Fibroblast of gingiva (primary cell): ENCODE measurements at regions not wholly inside any gene's neighbourhood (a gene's known extent, or its start where the extent isn't known, plus 50 kb on each side); places are given as distances from the start of the nearest gene placed in this dataset.

Experiments used
- DNase-seq: peaks from one replicate; pipeline ENCODE4 v3.0.0-alpha.2; 2011; ENCODE audit warnings: low read depth

DNA sequence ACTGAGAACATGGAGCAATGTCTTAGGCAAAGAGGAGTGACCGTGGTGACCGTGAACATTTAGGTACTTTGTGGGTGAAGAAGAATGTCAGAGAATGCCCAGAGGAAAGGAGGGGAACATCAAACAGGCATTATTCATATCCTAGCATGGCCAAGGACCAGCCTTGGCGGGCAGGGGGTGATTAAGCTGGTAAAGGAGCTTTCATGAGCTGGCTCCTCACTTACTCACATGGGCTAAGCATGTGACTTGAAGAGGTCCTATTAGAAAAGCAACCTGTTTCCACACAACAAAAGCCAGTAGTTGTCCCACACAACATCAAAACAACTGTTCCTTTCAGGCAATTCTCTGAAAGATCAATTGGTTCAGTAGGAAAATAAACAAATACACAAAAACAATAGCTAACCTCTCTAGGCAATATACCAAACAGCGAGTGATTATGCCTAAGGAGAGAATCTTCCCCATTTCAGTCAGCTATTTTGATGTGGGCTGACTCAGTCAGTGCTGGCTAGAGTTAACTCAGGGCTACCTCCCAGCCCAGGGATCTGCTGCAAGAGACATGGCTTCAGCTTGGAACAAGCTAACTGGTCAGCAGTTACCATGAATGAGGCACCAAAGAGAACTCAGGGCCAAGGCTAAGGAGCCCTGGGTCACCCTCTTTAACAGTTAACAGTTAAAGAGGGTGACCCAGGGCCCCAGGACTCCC is 283.5 kb downstream of the ARHGAP12 start:
- DNase-seq: no peak

DNA sequence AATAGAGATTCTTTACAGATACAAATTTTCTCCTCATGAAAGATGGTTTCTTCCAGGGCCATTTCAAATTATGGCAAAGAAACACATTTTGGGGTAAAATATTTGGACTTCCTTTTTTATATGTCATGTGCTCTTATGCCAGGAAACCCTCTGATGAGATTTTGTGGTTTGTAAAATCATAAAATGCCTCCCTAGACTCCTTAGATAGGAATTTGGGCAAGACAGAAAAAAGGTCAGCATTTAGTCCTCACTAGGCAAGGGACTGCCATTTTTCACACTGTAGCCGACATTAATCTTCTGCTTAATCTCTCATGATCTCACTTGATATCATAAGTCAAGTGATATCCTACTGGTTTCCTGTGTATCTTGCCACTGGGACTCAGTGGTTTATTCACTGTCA is 286.4 kb downstream of the ARHGAP12 start:
- no peak for DNase-seq

DNA sequence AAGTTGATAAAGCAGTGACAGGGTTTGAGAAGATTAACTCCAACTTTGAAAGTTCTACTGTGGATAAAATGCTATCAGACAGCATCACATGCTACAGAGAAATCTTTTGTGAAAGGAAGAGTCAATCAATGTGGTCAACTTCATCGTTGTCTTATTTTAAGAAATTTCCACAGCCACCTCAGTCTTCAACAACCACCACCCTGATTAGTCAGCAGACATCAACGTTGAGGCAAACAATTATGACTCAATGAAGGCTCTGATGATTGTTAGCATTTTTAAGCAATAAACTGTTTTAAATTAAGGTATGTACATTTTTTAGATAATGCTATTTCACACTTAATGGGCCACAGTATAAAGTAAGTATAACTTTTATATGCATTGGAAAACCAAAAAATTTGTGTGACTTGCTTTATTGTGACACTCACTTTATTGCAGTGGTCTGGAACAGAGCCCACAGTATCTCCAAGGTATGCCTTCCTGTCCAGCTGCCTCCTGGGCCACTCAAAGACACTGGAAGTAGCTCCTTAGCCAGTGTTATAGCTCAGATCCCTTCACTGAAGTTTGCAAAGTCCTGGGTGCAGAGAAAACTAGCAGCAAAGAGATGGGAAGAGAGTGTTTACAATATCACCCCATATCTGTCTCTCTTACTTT is 293.1 kb downstream of the ARHGAP12 start:
- DNase-seq: no peak

DNA sequence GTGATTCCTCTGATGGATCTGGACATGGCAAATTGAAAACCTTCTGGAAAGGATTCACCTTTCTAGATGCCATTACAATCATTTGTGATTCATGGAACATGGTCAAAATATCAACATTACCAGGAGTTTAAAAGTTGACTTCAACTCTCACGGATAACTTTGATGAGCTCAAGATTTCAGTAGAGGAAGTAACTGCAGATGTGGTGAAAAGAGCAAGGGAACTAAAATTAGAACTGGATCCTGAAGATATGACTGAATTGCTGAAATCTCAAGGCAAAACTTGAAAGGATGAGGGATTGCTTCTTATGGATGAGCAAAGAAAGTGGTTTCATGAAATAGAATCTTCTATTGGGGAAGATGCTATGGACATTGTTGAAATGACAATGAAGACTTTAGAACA is 293.6 kb downstream of the ARHGAP12 start:
- DNase-seq: no peak

DNA sequence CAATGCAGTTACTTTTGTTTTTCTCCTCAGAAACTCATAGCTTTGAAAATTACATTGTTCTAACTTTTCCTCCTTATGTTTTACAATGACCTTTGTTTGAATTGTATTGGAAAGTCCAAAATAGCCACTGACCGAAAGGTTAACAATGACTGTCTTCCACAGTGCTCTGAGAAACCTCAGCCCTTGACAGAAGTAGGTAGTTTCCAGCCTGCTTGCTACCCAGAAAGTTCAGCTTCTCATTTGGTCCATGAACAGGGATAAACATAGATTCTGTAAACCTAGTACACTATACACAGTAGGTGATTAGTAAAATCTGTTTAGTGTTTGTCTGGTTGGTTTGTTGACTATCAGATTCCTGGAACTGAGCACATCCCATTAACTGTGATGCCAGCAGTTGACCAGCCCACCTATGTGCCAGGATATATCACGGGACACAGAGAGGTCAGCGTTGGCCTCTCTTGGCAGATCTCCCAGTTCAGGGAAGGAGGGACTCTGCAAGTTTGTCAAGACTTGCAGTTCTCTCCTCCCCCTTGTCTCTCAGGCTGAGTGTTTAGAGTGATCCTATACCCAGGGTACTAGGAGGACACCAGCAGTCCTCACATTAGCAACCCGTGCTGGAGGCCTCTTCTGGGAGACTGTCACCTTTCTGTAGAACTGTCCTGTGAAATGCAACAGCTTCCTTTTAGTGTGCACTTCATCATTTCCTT is 297.6 kb downstream of the ARHGAP12 start:
- no peak for DNase-seq

DNA sequence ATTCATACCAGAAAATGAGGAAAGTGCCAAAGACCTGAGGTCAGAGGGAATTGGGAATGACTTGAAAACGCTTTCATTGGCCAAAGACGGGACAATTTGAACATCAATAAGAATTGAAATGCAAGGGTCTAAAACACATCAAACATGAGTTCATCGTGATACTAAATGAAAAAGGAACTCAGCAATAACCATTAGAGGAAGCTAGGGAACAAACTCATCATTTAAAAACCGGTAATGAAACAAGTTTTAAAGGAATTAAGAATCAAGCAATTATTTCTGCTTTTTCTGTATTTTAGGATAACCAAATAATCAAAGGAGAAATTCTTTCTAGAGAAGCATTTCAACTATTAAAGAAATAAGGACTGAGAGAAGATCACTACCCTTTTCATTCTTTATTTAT is 303.1 kb downstream of the ARHGAP12 start:
- DNase-seq: no peak

DNA sequence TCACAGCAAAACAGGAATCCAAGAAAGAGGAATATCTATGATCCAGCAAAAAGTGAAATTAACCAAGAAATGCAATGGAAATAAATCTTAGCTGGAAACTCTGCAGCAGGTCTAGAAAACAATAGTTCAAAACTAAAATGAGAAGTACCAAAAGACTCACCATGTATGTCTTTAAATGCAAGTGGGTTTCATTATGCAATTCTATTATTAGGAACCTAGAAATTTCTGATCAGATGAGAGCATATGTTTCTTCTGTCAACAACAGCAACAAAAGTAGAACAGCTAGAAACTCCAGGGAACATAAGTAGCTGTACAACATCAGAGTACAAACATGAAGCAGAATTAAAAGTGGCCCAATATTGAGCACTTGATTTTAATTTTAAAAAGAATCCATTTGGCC is 304.0 kb downstream of the ARHGAP12 start:
- no peak for DNase-seq

DNA sequence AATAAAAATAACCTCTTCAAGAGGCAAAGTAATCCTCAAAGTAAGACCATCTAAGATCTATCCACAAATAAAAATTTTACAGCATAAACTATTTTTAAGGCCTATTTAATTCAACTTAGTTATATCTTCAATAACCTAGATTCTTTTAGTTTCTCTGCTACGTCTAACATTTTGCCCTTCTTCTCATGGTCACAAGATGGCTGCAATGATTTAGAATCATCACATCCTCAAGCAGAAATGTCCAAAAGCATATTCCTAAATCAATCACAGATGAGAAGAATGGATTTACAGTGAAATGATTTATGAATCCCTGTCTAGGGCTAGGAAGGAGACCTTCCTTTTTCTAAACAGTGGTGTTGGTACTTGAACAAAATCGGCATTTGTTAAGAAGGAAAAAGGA is 304.7 kb downstream of the ARHGAP12 start:
- no peak for DNase-seq

DNA sequence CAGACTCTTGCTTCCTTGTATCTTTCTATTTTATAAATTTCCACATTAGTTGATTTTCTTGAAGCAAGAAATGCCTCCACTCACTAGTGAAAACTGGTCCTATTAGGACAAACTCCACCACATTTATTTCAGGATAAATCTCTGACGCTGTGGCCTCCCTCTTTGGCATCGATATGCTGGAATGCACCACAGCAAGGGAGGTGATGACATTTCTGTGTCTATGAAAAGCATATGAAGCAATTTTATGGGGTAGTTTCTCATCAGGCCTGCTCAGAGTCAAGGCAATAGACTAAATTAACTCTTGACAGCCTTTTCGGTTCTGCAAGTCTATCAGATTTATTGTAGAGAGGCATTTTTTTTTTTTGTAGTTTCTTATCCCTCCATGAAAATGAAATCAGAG is 304.4 kb downstream of the ZEB1 start:
- DNase-seq: peak; percentile 92

DNA sequence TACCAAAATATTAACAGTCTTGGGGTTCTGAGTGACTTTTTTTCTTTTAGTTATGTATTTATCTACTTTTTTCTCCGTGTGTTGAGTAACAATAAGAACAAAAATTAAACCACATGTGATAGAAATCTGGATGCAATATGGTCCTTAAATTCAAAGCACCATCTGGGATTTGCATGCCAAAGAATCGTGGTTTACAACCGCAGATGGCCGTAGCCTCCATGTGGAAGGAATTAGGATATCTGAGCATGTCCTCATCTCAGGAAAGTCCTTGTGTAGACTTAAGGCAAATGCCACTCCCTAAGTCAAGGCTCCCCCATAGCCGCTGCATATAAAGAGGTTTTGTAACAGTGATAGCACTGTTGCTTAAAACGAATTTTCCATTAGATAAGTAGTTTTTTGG is 304.0 kb downstream of the ZEB1 start:
- DNase-seq: peak; percentile 99

DNA sequence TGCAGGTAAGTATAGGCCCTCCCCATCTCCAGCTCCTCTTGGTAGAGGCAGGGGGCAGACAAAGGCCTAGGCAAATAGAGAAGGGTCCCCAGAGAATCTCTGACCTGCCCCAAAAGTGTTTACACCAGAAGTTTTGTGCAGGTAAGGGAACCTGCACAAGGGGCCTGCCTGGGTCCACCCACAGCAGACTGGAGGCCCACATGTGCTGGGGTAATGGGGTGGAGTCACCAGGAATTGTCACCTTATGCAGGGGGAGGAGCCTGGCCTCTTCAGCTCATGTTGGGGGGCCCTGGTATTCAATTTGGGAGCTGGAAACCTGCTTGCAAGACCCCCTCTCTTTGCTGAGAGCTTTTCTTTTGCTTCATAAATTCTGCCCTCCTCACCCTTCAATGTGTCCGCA is 302.7 kb downstream of the ZEB1 start:
- DNase-seq: no peak

DNA sequence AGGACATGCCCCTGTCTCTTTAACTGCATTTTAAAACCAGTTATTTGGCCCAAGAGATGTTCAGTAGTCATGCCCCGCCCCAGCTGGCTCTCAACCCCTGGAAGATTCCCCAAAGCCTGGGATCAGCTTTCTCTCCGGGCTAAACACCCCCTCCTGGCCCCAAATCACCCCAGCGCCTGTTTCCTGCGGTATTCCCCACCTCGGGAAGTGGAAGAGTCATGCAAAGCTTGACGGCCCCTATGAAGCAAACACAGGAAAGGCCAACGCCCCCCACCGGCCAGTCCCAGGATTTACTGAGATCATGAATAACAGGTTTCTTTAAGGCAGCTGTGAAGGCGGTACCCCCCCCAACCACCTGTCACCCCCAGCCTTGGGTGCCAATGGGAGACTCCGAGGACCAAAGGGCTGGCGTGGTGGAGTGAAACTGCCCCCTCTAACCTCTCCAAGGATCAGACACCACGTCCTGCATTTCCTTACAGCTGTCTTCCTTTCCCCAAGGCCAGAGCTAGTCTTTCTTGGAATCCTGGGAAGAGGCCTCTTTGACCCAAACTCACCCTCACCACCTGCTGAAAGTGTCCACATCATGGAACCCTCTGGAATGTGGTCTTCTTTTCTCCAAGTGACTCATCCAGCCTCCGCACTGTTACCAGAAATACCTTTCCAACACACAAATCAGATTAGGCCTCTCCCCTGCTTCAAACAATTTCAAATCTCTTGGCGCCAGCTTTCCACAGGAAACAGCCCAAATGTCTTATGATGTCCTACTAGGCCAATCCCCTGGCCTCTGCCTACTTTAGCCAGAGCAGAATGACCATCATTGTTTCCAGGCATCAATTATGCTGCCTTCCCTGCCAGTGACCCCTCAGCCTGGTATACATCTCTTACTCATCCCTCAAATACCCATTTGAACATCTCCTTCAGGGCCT is 301.5 kb downstream of the ZEB1 start:
- DNase-seq: peak; percentile 75

DNA sequence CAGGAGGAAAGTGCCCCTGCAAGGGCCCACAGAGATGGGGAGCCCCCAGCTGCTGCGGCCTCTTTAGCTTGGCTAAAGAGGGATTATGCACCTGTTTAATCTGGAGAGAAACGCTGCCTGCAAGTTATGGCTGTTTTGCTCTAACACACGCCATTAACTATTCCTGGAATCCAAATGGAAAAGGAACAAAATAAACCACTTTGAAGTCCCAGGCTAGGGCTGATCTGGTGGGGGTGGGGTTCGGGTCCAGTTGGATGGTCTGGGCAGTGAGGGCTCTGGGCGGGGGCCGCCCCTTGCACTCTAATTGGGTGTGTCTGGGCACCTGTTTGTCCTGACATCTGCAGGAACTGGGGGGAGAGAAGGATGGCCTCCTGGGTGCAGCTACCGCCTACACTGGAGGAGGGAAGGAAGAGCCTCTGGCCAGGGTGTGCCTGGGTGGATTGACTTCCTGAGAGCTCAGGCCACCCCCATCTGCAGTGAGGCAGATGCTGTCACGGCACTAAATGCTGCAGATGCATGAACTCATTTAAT is 300.6 kb downstream of the ZEB1 start:
- no peak for DNase-seq

DNA sequence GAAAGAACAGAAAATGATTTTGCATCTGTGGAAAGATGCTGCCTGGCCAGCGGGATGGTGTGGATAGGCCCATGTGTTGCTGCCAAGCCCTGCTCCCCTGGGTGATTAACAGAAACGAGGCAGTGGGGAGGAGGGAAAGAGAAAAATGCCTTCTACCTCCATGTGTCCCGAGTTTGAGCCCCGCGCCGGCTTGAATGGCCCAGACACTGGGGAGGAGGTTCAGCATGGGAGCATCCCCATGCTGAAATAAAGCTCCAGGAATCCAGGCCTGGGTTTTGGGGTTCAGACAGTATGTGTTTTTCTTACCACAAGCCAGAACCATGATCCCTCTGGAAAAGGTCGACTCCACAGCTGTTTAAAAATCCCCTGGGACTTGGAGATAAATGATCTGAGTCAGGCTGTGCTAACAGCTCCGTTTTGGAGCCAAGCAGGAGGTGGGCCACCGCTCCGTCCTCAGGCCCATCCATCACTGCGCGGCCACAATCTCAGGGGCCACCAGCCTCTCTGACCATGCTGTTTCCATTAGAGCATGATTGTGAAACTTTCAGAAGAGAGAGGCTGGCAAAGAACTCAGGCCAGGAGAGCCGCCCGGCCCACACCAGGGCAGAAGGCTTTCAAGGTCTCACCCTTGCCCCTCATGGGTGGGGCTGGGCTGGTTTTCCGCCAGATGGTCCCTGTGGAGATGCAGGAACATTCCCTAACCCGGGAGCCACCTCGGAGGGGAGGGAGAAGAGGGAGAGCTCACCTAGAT is 299.7 kb downstream of the ZEB1 start:
- DNase-seq: peak; percentile 89

DNA sequence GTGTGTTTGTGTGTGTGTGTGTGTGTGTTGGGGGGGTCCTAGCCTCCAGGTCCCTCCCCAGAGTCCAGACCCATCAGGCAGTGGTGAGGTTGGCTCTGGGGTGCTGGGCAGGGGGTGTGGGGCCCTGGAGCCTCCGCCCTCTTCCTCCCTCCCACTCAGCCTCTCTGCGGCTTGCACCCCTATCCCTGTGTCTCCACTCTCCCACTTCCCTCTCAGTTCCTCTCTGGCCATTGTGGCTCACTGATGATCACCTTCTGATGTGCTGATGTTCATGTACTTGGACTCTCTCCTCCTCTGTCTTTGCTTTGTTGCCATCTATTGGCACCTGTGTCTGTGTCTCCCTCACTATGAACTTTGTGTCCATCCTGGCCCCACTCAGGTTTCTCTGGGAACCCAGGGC is 298.7 kb downstream of the ZEB1 start:
- no peak for DNase-seq

DNA sequence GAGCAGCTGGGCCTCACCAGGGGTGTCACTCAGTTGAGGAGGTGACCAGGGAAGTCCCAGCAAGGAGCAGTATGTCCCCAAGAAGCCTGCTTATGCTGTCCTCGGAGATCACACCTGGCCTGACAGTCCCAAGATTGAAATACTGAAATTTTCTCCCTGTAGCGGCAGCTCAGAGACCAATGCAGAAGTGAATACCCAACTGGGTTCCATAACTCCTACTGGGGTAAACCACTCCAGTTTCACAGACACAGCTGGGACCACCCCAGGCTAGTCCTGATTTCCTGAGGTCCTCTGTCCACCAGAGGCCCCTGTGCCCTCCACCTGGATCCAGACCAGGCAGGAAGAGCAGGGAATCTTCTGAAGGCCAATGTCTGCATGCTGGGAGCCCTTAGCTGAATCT is 298.1 kb downstream of the ZEB1 start:
- DNase-seq: no peak

DNA sequence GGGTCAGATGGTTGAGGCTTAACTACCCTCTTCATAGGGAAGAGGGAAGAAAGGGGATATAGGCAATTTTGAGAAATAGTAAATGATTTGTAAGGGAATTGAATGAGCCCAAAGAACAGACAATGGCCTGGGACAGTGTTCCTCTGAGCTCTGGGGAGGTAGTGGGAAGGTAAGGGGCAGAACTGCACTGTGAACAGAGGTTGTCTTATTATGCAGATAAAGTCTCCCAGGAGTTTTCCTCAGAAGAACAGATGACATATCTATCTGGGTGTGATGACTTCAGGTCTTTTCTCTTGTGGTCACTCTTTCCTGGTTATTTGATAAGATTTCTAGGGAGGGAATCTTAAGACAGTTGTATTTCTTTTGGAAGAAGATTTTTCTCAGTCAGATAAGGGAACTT is 296.1 kb downstream of the ZEB1 start:
- DNase-seq: no peak

DNA sequence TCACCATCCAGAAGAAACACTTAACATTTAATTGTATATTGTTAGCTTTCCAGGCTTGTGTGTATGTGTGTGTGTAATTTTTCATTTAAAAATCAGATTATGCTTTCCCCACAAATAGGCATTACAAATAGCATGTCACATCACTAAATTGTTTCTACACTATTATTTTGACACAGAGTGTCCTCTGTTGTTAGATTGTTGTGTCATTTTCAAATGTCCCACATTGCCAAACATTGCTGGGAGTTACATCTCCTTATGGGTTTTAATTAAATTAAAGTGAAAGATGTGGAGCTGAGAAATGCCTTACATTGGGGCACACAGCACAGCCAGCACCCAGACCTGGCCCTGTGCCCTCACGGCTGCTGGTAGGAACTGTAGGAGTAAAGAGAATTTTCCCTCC is 295.6 kb downstream of the ZEB1 start:
- DNase-seq: no peak

DNA sequence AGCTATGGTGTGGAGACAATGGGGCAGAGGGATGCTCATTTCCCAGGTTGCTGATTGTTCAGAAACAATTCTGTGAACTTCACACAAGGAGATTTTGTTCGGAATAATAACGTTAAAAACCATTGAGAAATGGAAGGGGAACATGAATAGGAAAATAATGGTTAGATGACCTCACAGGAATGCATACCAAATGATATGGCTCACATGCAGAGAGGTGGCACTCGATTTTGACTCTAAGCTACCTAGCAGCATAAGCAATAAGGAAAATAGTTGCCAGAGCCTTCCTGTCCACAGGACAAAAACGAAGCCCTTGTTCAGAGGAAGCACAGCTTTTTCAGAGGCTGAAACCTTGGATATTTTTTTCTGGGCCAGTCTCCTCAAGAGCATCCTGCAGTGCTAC is 293.1 kb downstream of the ZEB1 start:
- DNase-seq: no peak

DNA sequence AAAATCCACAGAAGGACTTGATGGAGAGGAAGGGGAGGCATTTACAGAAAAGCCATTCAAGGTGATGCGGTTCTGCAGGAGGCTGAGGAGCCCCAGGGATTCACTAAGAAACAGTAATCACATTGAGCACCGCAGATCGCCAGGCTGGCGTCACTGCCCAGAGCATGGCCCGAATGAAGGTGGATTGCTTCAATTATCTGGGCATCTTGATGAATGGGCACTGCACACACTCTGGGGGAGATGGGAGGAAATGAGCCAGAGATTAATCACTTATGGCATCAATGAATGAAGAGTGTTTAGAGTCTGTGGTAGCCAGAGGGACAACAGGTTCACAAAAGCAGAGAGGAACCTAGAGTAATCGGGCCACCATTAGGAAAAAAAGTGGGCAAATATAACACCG is 292.1 kb downstream of the ZEB1 start:
- DNase-seq: no peak

DNA sequence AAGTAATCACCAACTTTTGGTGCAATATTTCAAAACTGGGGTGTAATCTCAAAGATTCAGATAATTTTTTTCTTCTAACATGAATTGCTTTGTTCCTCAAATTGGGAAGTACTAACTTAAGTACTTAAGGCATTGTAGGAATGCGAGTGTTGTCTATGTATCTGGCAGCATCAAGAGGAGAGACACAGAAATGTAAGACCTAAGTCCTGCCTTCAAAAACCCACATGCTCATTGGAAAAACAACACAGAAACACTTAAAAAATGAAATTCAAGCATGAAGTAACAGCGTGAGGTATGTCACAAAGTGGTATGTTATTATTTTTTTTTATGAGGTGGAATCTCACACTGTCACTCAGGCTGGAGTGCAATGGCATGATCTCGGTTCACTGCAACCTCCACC is 288.5 kb downstream of the ZEB1 start:
- no peak for DNase-seq
